VCaP (cell line): ENCODE measurements at regions not wholly inside any gene's neighbourhood (a gene's known extent, or its start where the extent isn't known, plus 50 kb on each side); places are given as distances from the start of the nearest gene placed in this dataset.

Experiments used
- H3K27ac ChIP-seq: fragments of 450-650 bp; 2 replicates; pipeline ENCODE4 v1.5.1; 2017
- CTCF ChIP-seq: fragments of 450-650 bp; conservative IDR thresholded peaks from 2 replicates; pipeline ENCODE4 v1.5.1; 2017; ENCODE audit warnings: mild to moderate bottlenecking, moderate library complexity

GRCh38 chr12:25817166-25817565 lies 141.3 kb upstream of the RASSF8 start:
- TF ChIP-seq CTCF = no peak
- H3K27ac ChIP-seq = no peak overlapping the region

DNA sequence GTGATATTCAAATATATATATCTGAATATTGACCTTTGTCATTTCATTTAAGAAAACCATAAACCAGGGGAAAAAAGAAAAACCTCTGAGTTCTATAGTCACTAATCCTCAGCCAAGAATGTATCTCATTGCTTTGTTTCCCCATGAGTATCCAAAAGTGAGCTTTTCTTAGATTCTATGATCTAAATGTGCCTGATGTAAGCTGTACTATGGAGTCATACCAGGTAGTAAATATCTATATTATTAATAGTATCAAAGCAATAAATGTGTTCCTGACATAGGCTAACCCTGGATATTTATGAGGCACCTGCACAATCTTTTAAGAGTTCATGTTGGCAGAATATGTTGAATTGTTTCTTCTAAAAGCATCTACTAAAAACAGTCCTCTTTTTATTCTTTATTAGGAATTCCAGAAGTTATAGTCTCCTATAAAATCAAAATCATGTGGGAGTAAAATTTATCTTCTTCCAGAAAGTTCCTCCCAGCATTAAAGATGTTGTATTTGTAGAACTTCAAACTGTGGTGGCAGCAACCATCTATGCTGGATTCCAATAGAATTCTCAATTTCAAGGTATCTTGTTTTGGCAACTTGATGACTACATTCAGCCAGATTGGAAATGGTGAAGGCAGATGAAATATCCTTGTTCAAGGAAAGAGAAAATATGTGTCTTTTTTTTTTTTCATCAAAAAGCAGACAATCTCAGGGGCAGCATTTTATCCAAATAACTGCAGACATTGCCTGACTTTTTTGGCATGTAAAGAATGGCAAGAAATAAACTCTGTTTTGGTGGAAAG lies 139.7 kb upstream of the RASSF8 start:
- no peak overlapping the region for H3K27ac ChIP-seq
- no peak for TF ChIP-seq CTCF

GRCh38 chr12:25819691-25820090 lies 138.8 kb upstream of the RASSF8 start:
- H3K27ac ChIP-seq = no peak overlapping the region
- TF ChIP-seq CTCF = no peak

GRCh38 chr12:25822281-25822680 lies 136.2 kb upstream of the RASSF8 start:
- no peak for TF ChIP-seq CTCF

GRCh38 chr12:25824734-25825133 lies 133.7 kb upstream of the RASSF8 start:
- peak overlapping the region; percentile 88 for H3K27ac ChIP-seq
- TF ChIP-seq CTCF = no peak

More at GRCh38 chr12:25822281-25822680, 136.2 kb upstream of the RASSF8 start:
- no peak overlapping the region for H3K27ac ChIP-seq

GRCh38 chr12:25825446-25825845 lies 133.0 kb upstream of the RASSF8 start:
- H3K27ac ChIP-seq = peak overlapping the region; percentile 88
- 0 out of 2 replicates have a peak, but pooled peaks have one; percentile 10 for TF ChIP-seq CTCF

GRCh38 chr12:25827141-25827540 lies 131.3 kb upstream of the RASSF8 start:
- TF ChIP-seq CTCF = no peak
- H3K27ac ChIP-seq = no peak overlapping the region
